HFF-Myc (cell line): ENCODE measurements at regions not wholly inside any gene's neighbourhood (a gene's known extent, or its start where the extent isn't known, plus 50 kb on each side); places are given as distances from the start of the nearest gene placed in this dataset.

Source experiments
- DNase-seq: peaks from one replicate; pipeline ENCODE4 v3.0.0-alpha.2; 2011; ENCODE audit warnings: low read depth; ENCODE audit errors: extremely low read depth
- H3K4me3 ChIP-seq: replicated peaks from 2 replicates; pipeline ENCODE4 v1.5.1; 2011; ENCODE audit warnings: low read depth, mild to moderate bottlenecking, control low read depth, low read length
- CTCF ChIP-seq: IDR thresholded peaks from 2 replicates; pipeline ENCODE4 v1.5.1; 2012; ENCODE audit warnings: mild to moderate bottlenecking, low read depth, low read length, control low read depth; ENCODE audit errors: missing control alignments

- no peak for DNase-seq
- no peak overlapping the region for H3K4me3 ChIP-seq
- TF ChIP-seq CTCF: no peak
These were observed 73.5 kb upstream of the TNIK start for GRCh38 chr3:171533702-171534101.

GRCh38 chr3:171532294-171532693 is 72.1 kb upstream of the TNIK start:
- TF ChIP-seq CTCF: no peak
- no peak overlapping the region for H3K4me3 ChIP-seq
- no peak for DNase-seq

- no peak overlapping the region for H3K4me3 ChIP-seq
- no peak for TF ChIP-seq CTCF
- DNase-seq: no peak
These were observed 71.5 kb upstream of the TNIK start for GRCh38 chr3:171531716-171532115.

GRCh38 chr3:171528102-171528501 is 67.9 kb upstream of the TNIK start:
- H3K4me3 ChIP-seq: no peak overlapping the region
- no peak for DNase-seq
- no peak for TF ChIP-seq CTCF

GRCh38 chr3:171526869-171527268 is 66.7 kb upstream of the TNIK start:
- no peak overlapping the region for H3K4me3 ChIP-seq
- TF ChIP-seq CTCF: no peak
- peak; percentile 15 for DNase-seq

DNA sequence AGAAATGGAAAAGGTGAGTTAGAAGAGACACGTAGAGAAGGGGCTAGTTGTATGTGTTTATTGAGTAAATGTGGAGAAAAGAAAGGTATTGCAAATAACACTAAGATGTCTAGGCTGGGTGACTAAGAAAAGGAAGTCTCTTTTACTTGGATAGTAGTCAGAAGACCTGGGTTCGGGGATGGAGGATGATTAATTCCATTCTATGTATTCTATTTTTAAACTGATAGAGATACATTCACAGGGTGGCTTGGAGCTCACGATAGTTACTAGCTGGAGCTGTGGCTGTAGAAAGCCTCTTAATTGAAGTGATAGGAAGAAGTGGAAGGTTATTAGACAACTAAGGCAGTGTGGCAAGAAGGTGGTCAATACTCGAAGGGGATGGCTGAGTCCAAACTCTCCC is 65.9 kb upstream of the TNIK start:
- H3K4me3 ChIP-seq: no peak overlapping the region
- no peak for DNase-seq
- TF ChIP-seq CTCF: no peak

- no peak overlapping the region for H3K4me3 ChIP-seq
- TF ChIP-seq CTCF: no peak
- DNase-seq: no peak
These were observed 65.2 kb upstream of the TNIK start for GRCh38 chr3:171525437-171525836.
